GM18873 (cell line): ENCODE measurements at regions not wholly inside any gene's neighbourhood (a gene's known extent, or its start where the extent isn't known, plus 50 kb on each side); places are given as distances from the start of the nearest gene placed in this dataset.

Source experiments
- ATAC-seq: cut with Tn5 transposase; IDR thresholded peaks from one replicate; pipeline ENCODE4 v1.9.1; 2021; ENCODE audit warnings: mild to moderate bottlenecking, moderate library complexity, moderate number of reproducible peaks; ENCODE audit not compliant: unreplicated experiment, low FRiP score

- ATAC-seq, result no peak
Measured at GRCh38 chr9:82673201-82673600, 389.7 kb downstream of the RASEF start.

GRCh38 chr9:82673919-82674318, 389.0 kb downstream of the RASEF start:
- ATAC-seq, result no peak

- no peak for ATAC-seq
Measured at GRCh38 chr9:82675102-82675501, 387.8 kb downstream of the RASEF start.

- ATAC-seq, result no peak
Measured at GRCh38 chr9:82675605-82676004, 387.3 kb downstream of the RASEF start.

- ATAC-seq, result no peak
Measured at GRCh38 chr9:82677086-82677485, 385.9 kb downstream of the RASEF start.

- ATAC-seq, result no peak
Measured at GRCh38 chr9:82679472-82679871, 383.5 kb downstream of the RASEF start.

- ATAC-seq, result no peak
Measured at GRCh38 chr9:82680179-82680935, 382.6 kb downstream of the RASEF start.

GRCh38 chr9:82681809-82682208, 381.1 kb downstream of the RASEF start:
- no peak for ATAC-seq

- ATAC-seq, result no peak
Measured at GRCh38 chr9:82682431-82682830, 380.5 kb downstream of the RASEF start.

- no peak for ATAC-seq
Measured at GRCh38 chr9:82695704-82696103, 367.2 kb downstream of the RASEF start.

GRCh38 chr9:82706786-82707185, 356.2 kb downstream of the RASEF start:
- ATAC-seq, result no peak

- ATAC-seq, result no peak
Measured at GRCh38 chr9:82716821-82717220, 346.1 kb downstream of the RASEF start.

- no peak for ATAC-seq
Measured at GRCh38 chr9:82720515-82720914, 342.4 kb downstream of the RASEF start.

- ATAC-seq, result no peak
Measured at GRCh38 chr9:82721593-82721992, 341.3 kb downstream of the RASEF start.

- no peak for ATAC-seq
Measured at GRCh38 chr9:82722051-82722450, 340.9 kb downstream of the RASEF start.

GRCh38 chr9:82722561-82722960, 340.4 kb downstream of the RASEF start:
- no peak for ATAC-seq

- no peak for ATAC-seq
Measured at GRCh38 chr9:82726424-82727276, 336.3 kb downstream of the RASEF start.

GRCh38 chr9:82729141-82729540, 333.8 kb downstream of the RASEF start:
- no peak for ATAC-seq

GRCh38 chr9:82729991-82730589, 332.9 kb downstream of the RASEF start:
- ATAC-seq, result no peak

- ATAC-seq, result no peak
Measured at GRCh38 chr9:82732928-82733327, 330.0 kb downstream of the RASEF start.

GRCh38 chr9:82736126-82736525, 326.8 kb downstream of the RASEF start:
- no peak for ATAC-seq
